GM18868 (cell line): ENCODE measurements at regions not wholly inside any gene's neighbourhood (a gene's known extent, or its start where the extent isn't known, plus 50 kb on each side); places are given as distances from the start of the nearest gene placed in this dataset.
"Not testable (repeated sequence)": the region's sequence is repeated elsewhere in the genome, so short reads cannot be mapped to it uniquely, and the experiment has no call there.

Source experiments
- ATAC-seq: cut with Tn5 transposase; IDR thresholded peaks from one replicate; pipeline ENCODE4 v1.9.1; 2021; ENCODE audit warnings: mild to moderate bottlenecking, moderate library complexity; ENCODE audit not compliant: unreplicated experiment

DNA sequence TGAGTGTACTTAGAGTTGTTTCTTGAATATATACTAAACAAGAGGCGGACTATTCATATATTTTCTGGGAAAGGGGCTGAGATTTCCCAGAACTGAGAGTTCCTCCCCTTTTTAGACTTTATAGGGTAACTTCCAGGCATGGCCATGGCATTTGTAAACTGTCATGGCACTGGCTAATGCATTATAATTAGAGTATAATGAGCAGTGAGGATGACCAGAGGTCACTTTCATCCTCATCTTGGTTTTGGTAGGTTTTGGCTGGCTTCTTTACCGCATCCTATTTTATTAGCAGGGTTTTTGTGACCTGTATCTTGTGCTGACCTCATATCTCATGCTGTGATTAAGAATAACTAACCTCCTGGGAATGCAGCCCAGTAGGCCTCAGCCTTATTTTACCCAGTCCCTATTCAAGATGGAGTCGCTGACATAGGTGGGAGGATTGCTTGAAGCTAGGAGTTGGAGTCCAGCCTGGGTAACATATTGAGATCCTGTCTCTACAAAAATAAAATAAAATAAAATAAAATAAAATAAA lies 91.4 kb downstream of the MOBP start:
- ATAC-seq: no peak

DNA sequence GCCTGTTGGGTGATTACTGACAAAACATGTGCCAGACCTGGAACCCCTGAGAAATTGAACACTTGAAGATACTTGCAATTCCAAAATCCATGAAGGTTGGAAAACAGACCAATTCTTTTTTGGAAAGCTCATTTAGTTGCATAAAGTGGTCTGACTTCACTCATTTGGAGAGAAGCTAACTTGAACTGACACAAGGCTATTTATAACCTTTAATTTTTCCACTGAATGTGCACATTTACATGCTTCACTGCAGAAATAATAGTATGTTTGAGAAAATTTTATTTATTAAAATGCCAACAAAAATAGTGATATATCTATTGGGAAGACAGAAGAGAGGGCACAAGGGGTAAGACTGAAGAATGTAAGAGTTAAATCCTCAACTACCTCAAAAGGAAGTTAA lies 92.1 kb downstream of the MOBP start:
- ATAC-seq: no peak

DNA sequence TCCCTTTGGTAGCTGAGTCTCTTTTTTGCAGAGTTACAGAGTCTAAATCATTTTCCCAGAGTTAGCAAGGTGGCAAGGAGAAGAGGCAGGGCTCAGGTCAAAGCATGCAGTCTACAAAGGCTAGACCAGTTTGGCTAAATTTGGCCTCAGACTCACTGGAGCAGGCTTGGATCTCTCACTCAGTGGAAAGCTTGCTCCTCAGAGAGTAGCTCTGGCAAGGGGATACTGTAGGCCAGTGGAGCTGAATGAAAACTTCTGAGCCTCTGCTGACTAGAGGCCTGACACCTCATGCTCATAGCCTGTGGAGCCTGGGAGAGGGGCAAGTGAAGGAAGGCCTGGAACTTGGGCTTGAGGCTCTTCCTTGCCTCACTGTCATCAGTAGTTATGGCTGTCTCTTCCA lies 101.0 kb downstream of the MOBP start:
- ATAC-seq: no peak

GRCh38 chr3:39569095-39569494 lies 101.6 kb downstream of the MOBP start:
- ATAC-seq: no peak

GRCh38 chr3:39573392-39573791 lies 105.9 kb downstream of the MOBP start:
- no peak for ATAC-seq

GRCh38 chr3:39577541-39577940 lies 110.1 kb downstream of the MOBP start:
- no peak for ATAC-seq

DNA sequence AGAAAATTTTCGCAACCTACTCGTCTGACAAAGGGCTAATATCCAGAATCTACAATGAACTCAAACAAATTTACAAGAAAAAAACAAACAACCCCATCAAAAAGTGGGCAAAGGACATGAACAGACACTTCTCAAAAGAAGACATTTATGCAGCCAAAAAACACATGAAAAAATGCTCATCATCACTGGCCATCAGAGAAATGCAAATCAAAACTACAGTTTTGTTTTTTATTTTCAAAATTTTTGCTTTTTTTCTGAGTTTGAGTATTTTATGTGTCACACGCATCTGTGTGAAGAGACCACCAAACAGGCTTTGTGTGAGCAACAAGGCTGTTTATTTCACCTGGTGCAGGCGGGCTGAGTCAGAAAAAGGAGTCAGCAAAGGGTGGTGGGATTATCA lies 118.7 kb downstream of the MOBP start:
- ATAC-seq: not testable (repeated sequence)

- ATAC-seq: no peak
Observed at GRCh38 chr3:39587113-39587512, 119.6 kb downstream of the MOBP start.

DNA sequence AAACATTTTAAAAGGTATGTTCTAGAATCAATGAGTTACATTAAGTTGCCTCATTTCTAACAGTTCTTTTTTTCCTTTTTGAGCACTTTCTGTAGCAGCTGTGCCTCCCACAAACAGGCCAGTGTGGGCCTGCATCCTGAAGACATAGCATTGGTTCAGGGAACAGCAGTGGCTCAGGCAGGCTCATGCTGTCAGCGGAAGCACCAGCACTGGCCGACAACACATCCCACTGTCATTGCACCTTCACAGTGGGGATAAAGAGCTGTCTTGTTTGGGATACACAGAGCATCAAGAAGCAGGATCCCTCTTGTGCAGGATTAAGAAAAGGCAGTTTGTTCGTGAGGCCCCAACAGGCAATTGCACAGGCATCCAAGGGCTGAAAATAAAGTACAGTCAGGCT lies 123.3 kb downstream of the MOBP start:
- ATAC-seq: no peak

DNA sequence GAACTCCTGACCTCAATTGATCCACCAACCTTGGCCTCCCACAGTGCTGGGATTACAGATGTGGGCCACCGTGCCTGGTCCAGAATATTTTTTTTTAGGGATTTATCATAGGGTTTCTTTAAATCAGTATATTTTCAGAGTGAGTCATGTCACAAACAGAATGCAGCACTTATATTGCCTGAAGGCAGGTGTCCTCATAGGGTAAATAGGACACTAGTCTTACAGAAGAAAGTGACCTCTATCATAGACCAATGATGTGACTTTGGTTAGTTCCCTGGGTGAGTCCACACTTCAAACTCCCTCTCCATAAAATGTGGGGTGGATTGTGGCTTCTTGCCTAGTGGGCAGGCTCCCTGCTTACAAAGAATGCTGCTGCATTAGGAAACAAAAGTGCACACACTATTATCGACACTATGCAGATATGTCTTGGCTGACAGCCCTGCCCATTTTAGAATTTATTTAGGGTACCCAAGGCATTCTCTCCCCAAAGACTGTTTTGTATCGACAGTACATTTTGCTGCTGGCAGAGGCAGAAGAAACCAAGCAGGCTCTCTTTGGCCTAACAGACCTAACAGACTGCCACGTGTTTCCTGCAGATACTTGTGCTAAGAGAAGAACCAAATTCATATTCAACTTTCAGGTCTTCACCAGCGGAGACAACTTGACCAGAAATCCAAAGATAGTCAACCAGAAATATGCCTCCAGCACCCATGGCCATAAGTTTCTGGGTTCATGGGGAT lies 125.0 kb downstream of the MOBP start:
- no peak for ATAC-seq

- ATAC-seq: no peak
Observed at GRCh38 chr3:39593341-39593740, 125.9 kb downstream of the MOBP start.

DNA sequence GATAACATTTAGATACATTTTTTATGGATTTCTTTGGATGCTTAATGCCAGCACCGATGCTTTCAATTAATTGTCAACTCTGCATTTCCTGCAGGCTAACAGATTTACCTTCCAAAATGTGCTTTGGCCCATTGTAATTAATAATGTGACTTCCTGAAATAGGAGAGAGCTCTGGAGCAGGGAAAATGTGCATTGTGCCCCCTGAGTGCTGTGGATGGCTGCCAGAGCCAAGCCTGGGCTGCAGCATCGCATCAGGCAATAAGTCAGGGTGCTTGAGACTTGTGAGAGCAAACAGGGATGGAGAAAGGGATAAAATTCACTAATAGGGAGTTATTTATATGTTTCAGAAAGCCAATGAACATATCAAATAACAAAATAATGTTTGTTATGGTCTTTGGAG lies 133.8 kb downstream of the MOBP start:
- ATAC-seq: no peak

DNA sequence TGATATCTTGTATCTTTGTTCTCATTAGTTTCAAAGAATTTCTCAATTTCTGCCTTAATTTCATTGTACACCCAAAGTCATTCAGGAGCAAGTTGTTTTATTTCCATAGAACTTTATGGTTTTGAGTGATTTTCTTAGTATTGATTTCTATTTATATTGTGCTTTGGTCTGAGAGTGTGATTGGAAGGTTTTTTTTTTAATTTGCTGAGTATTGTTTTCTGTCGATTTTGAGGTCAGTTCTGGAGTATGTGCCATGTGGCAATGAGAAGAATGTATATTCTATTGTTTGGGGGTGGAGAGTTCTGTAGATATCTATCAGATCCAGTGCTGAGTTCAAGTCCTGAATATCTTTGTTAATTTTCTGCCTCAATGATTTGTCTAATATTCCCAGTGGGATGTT lies 138.4 kb downstream of the MOBP start:
- ATAC-seq: no peak

GRCh38 chr3:39626198-39626597 lies 158.7 kb downstream of the MOBP start:
- no peak for ATAC-seq

GRCh38 chr3:39631136-39631535 lies 163.7 kb downstream of the MOBP start:
- no peak for ATAC-seq

GRCh38 chr3:39637807-39638206 lies 170.3 kb downstream of the MOBP start:
- ATAC-seq: no peak

DNA sequence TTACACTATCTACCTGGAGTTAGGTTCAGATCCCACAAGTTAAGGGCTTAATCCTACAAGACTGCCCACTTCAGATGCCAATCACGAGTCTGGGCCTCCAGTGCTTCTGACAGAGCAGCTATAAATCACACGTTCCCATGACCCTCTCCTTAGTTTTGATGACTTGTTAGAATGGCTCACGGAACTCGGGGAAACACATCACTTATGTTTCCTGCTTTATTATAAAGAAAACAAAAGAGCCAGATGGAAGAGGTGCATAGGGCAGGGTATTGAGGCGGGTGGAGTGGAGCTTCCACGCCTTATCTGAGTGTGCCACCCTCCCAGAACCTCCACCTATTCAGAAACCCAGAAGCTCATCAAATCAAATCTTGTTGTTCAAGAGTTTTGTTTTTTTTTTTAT lies 170.8 kb downstream of the MOBP start:
- no peak for ATAC-seq

GRCh38 chr3:39639344-39640236 lies 169.8 kb upstream of the MYRIP start:
- ATAC-seq: peak; percentile 69

- no peak for ATAC-seq
Observed at GRCh38 chr3:39641274-39641673, 168.1 kb upstream of the MYRIP start.

GRCh38 chr3:39644176-39644575 lies 165.2 kb upstream of the MYRIP start:
- ATAC-seq: no peak

GRCh38 chr3:39651256-39651655 lies 158.2 kb upstream of the MYRIP start:
- not testable (repeated sequence) for ATAC-seq
